Prostate gland (tissue), 2 donors: ENCODE measurements at regions not wholly inside any gene's neighbourhood (a gene's known extent, or its start where the extent isn't known, plus 50 kb on each side); places are given as distances from the start of the nearest gene placed in this dataset.

Source experiments
- DNase-seq: peaks from one replicate; pipeline ENCODE4 v3.0.0-alpha.2; 2019; ENCODE audit warnings: low spot score
- H3K27ac ChIP-seq, 2 donors: fragments of 200-600 bp; sonication (generic); 2 replicates each; pipeline ENCODE4 v1.5.1; 2017 to 2019
- H3K27me3 ChIP-seq: fragments of 200-600 bp; sonication (generic); replicated peaks from 2 replicates; pipeline ENCODE4 v1.5.1; 2019; ENCODE audit not compliant: insufficient read depth
- H3K36me3 ChIP-seq, 2 donors: fragments of 200-600 bp; sonication (generic); 1 replicate in 1 of 2; 2 replicates in 1 of 2; pipeline versions ENCODE4 v1.5.1 to v1.8.1; 2017 to 2019
- H3K4me1 ChIP-seq: fragments of 200-600 bp; sonication (generic); replicated peaks from 2 replicates; pipeline ENCODE4 v1.5.1; 2019
- H3K4me3 ChIP-seq, 2 donors: fragments of 200-600 bp; sonication (generic); 2 replicates each; pipeline ENCODE4 v1.5.1; 2017 to 2019
- H3K9me3 ChIP-seq: fragments of 200-600 bp; sonication (generic); 2 replicates; pipeline ENCODE4 v1.5.1; 2017
- POLR2A ChIP-seq: fragments of 450-650 bp; IDR thresholded peaks from one replicate; pipeline ENCODE4 v1.6.1; 2016; ENCODE audit warnings: antibody characterized with exemption, mild to moderate bottlenecking
- POLR2AphosphoS5 ChIP-seq: sonication (generic); formaldehyde crosslinking; IDR thresholded peaks from one replicate; pipeline ENCODE4 v1.6.1; 2017; ENCODE audit warnings: antibody characterized with exemption
- WGBS: methylation state at CpG from one replicate; pipeline ENCODE4 v1.1.5; 2018; 5-methylcytosine and 5-hydroxymethylcytosine counted together
- intact Hi-C: fragments of 100-400 bp; cut with DNase I; formaldehyde crosslinking; loops from one replicate; pipeline ENCODE4 v1.14.2; 2022
- TF ChIP-seq, protein P1 (sequence below), 4 experiments: fragments of 200-600 bp in 2 of 4; fragments of 450-650 bp in 2 of 4; sonication (generic) in 2 of 4; IDR thresholded peaks; 1 replicate in 3 of 4; 2 replicates in 1 of 4; pipeline ENCODE4 v1.5.1; 2016 to 2019; ENCODE audit warnings: antibody characterized with exemption in 4 of 4, mild to moderate bottlenecking in 2 of 4, moderate library complexity in 2 of 4

DNA sequence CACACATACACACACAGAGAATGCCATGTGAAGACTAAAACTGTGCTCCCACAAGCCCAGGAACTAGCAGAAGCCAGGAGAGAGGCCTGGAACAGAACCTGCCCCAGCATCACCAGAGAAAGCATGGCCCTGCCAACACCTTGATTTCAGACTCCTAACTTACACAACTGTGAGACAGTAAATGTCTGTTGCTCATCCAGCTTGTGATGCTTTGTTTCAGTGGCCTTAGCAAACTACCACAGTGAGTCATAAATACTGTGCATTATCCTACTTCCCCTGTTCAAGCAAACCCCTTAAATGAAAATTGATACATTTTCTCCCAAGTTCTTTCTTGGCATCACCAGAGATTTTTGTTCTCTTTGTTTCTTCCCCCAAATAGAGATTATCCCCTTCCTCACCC is 1539.4 kb upstream of the TENM4 start:
- H3K4me1 ChIP-seq: no peaks in the 10 kb centered on the region
- no peaks in the 10 kb centered on the region for H3K27me3 ChIP-seq
- no peaks in the 10 kb centered on the region for H3K36me3 ChIP-seq
- no peak overlapping the region for H3K27ac ChIP-seq
- TF ChIP-seq POLR2AphosphoS5 (no peak), POLR2A (no peak)
- TF ChIP-seq, protein P1, sequence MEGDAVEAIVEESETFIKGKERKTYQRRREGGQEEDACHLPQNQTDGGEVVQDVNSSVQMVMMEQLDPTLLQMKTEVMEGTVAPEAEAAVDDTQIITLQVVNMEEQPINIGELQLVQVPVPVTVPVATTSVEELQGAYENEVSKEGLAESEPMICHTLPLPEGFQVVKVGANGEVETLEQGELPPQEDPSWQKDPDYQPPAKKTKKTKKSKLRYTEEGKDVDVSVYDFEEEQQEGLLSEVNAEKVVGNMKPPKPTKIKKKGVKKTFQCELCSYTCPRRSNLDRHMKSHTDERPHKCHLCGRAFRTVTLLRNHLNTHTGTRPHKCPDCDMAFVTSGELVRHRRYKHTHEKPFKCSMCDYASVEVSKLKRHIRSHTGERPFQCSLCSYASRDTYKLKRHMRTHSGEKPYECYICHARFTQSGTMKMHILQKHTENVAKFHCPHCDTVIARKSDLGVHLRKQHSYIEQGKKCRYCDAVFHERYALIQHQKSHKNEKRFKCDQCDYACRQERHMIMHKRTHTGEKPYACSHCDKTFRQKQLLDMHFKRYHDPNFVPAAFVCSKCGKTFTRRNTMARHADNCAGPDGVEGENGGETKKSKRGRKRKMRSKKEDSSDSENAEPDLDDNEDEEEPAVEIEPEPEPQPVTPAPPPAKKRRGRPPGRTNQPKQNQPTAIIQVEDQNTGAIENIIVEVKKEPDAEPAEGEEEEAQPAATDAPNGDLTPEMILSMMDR (IDR thresholded peaks at IDR 0.05): no peak
- no peak overlapping the region for H3K4me3 ChIP-seq
- no peaks in the 10 kb centered on the region for H3K9me3 ChIP-seq
- intact Hi-C loops: no loop called here
- DNase-seq: no peak

GRCh38 chr11:80973786-80974185 is 1533.0 kb upstream of the TENM4 start:
- Histone ChIP-seq H3K4me3 (no peak overlapping the region), H3K9me3 (no peaks in the 10 kb centered on the region), H3K27me3 (no peaks in the 10 kb centered on the region), H3K27ac (no peak overlapping the region), H3K4me1 (no peaks in the 10 kb centered on the region), H3K36me3 (no peaks in the 10 kb centered on the region)
- DNase-seq: no peak
- intact Hi-C loops: no loop called here
- TF ChIP-seq POLR2A: no peak
- WGBS: 94% methylated on average over 2 of the region's 2 CpGs

- intact Hi-C loops: no loop called here
- no peaks in the 10 kb centered on the region for H3K27me3 ChIP-seq
- no peak overlapping the region for H3K4me3 ChIP-seq
- H3K27ac ChIP-seq: no peak overlapping the region
- TF ChIP-seq POLR2A: no peak
- no peak for TF ChIP-seq POLR2AphosphoS5
- TF ChIP-seq, protein P1 (IDR thresholded peaks at IDR 0.05): no peak
- no peaks in the 10 kb centered on the region for H3K4me1 ChIP-seq
- H3K36me3 ChIP-seq: no peaks in the 10 kb centered on the region
- H3K9me3 ChIP-seq: no peaks in the 10 kb centered on the region
- DNase-seq: no peak
Observed at GRCh38 chr11:80970037-80970436, 1529.2 kb upstream of the TENM4 start.

- TF ChIP-seq POLR2AphosphoS5: no peak
- H3K9me3 ChIP-seq: no peaks in the 10 kb centered on the region
- H3K4me3 ChIP-seq: no peak overlapping the region
- no peak for DNase-seq
- intact Hi-C loops: no loop called here
- no peaks in the 10 kb centered on the region for H3K4me1 ChIP-seq
- H3K27ac ChIP-seq: no peak overlapping the region
- H3K27me3 ChIP-seq: no peaks in the 10 kb centered on the region
- H3K36me3 ChIP-seq: no peaks in the 10 kb centered on the region
- WGBS: 91% methylated on average over 5 of the region's 5 CpGs
Observed at GRCh38 chr11:80967649-80968048, 1526.8 kb upstream of the TENM4 start.

DNA sequence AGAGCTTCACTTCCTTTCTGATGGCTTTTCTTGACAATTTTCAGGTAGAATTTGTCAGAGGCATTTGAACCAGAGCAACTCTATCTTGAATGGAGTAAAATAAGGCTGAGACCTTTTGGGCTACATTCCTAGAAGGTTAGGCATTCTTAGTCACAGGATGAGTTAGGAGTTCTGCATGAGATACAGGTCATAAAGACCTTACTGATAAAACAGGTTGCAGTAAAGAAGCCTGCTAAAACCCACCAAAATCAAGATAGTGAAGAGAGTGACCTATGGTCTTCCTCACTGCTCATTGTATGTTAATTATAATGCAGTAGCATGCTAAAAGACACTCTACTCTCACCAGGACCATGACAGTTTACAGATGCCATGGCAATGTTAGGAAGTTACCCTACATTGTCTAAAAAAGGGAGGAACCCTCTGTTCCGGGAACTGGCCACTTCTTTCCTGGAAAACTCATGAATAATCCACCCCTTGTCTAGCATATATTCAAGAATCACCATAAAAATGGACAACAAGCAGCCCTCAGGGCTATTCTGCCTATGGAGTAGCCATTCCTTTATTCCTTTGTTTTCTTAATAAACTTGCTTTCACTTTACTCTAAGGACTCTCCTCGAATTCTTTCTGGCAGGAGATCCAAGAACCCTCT is 1519.7 kb upstream of the TENM4 start:
- no peaks in the 10 kb centered on the region for H3K36me3 ChIP-seq
- intact Hi-C loops: no loop called here
- H3K9me3 ChIP-seq: no peaks in the 10 kb centered on the region
- no peak overlapping the region for H3K4me3 ChIP-seq
- no peaks in the 10 kb centered on the region for H3K4me1 ChIP-seq
- no peaks in the 10 kb centered on the region for H3K27me3 ChIP-seq
- no peak overlapping the region for H3K27ac ChIP-seq
- no peak for TF ChIP-seq POLR2A
- TF ChIP-seq, protein P1 (IDR thresholded peaks at IDR 0.05): no peak
- no peak for DNase-seq
- 73% methylated on average over 2 of the region's 2 CpGs for WGBS

GRCh38 chr11:80959751-80960150 is 1518.9 kb upstream of the TENM4 start:
- H3K4me1 ChIP-seq: no peaks in the 10 kb centered on the region
- H3K27ac ChIP-seq: no peak overlapping the region
- H3K9me3 ChIP-seq: no peaks in the 10 kb centered on the region
- DNase-seq: no peak
- H3K36me3 ChIP-seq: no peaks in the 10 kb centered on the region
- WGBS: 90% methylated on average over 2 of the region's 2 CpGs
- H3K27me3 ChIP-seq: no peaks in the 10 kb centered on the region
- no peak overlapping the region for H3K4me3 ChIP-seq
- TF ChIP-seq POLR2AphosphoS5 (no peak), POLR2A (no peak)
- TF ChIP-seq, protein P1 (IDR thresholded peaks at IDR 0.05): no peak
- intact Hi-C loops: no loop called here
